CD4-positive, alpha-beta T cell (primary cell): ENCODE measurements at regions not wholly inside any gene's neighbourhood (a gene's known extent, or its start where the extent isn't known, plus 50 kb on each side); places are given as distances from the start of the nearest gene placed in this dataset.

Experiments used
- ATAC-seq: fragments of 200-7000 bp; cut with Tn5 transposase; one replicate; pipeline ENCODE4 v1.10.0; 2022; ENCODE audit warnings: mild to moderate bottlenecking; ENCODE audit not compliant: poor library complexity
- CTCF ChIA-PET: fragments of 350-600 bp; sonication (Branson Sonifier 250); formaldehyde crosslinking; loops from one replicate; lab custom pipeline; 2021; ENCODE audit warnings: antibody characterized with exemption, inconsistent platforms; lab: Charles Lee
- POLR2A ChIA-PET: fragments of 350-600 bp; sonication (Branson Sonifier 250); formaldehyde crosslinking; loops from one replicate; lab custom pipeline; 2021; ENCODE audit warnings: antibody characterized with exemption, inconsistent platforms; lab: Charles Lee
- DNase-seq, 14 experiments: peaks; one replicate each; pipeline ENCODE4 v3.0.0-alpha.2; 2013 to 2020; ENCODE audit warnings: mixed read lengths in 2 of 14
- H3K27ac ChIP-seq, 2 donors: one replicate each; pipeline versions ENCODE4 v1.5.1 to v1.7.0; 2013; ENCODE audit warnings: low read length in 2 of 2, low read depth in 1 of 2, mild to moderate bottlenecking in 1 of 2
- H3K27me3 ChIP-seq, 2 experiments: 1 replicate in 1 of 2; 2 replicates in 1 of 2; pipeline versions ENCODE4 v1.6.1 to v1.7.0; 2013; ENCODE audit warnings: low read length in 2 of 2, control low read depth in 1 of 2, mild to moderate bottlenecking in 1 of 2, moderate library complexity in 1 of 2; ENCODE audit not compliant: insufficient read depth in 2 of 2, control insufficient read depth in 1 of 2
- H3K36me3 ChIP-seq: one replicate; pipeline ENCODE4 v1.6.1; 2013; ENCODE audit warnings: low read length, control low read depth; ENCODE audit not compliant: insufficient read depth
- H3K4me1 ChIP-seq: one replicate; pipeline ENCODE4 v1.6.1; 2013; ENCODE audit warnings: low read length, control low read depth; ENCODE audit not compliant: insufficient read depth
- H3K4me3 ChIP-seq: one replicate; pipeline ENCODE4 v1.5.1; 2013; ENCODE audit warnings: mild to moderate bottlenecking, low read length, moderate library complexity
- H3K9me3 ChIP-seq, 2 experiments: 1 replicate in 1 of 2; 2 replicates in 1 of 2; pipeline versions ENCODE4 v1.6.1 to v1.7.0; 2013; ENCODE audit warnings: low read length in 2 of 2, mild to moderate bottlenecking in 2 of 2, control low read depth in 1 of 2, moderate library complexity in 1 of 2; ENCODE audit not compliant: control insufficient read depth in 1 of 2, insufficient read depth in 1 of 2
- H3K27ac Mint-ChIP-seq: one replicate; pipeline ENCODE4 v1.8.0; 2020; ENCODE audit warnings: mixed read lengths
- H3K27me3 Mint-ChIP-seq: one replicate; pipeline ENCODE4 v1.8.0; 2021; ENCODE audit warnings: mixed read lengths
- H3K36me3 Mint-ChIP-seq: one replicate; pipeline ENCODE4 v1.8.0; 2021; ENCODE audit warnings: low read depth, mixed read lengths
- H3K4me1 Mint-ChIP-seq: one replicate; pipeline ENCODE4 v1.8.0; 2021; ENCODE audit warnings: low read depth, mixed read lengths
- H3K4me3 Mint-ChIP-seq: one replicate; pipeline ENCODE4 v1.8.0; 2020; ENCODE audit warnings: mild to moderate bottlenecking, mixed read lengths
- H3K9me3 Mint-ChIP-seq: one replicate; pipeline ENCODE4 v1.8.0; 2020; ENCODE audit warnings: mixed read lengths
- intact Hi-C, 2 experiments: fragments of 100-400 bp; cut with DNase I in 1 of 2; cut with micrococcal nuclease in 1 of 2; formaldehyde crosslinking; loops; one replicate each; pipeline versions ENCODE4 v1.15.1 to v1.9.0; 2023 to 2025; cut with DNase I, micrococcal nuclease
- TF ChIP-seq, protein P1 (sequence below): fragments of 200-600 bp; IDR thresholded peaks from one replicate; pipeline ENCODE4 v1.8.0; 2022; ENCODE audit warnings: antibody characterized with exemption, mild to moderate bottlenecking

- H3K27ac ChIP-seq, result no peak overlapping the region
- H3K27me3 ChIP-seq, result no peaks in the 10 kb centered on the region
- Mint-ChIP-seq H3K27me3 (peaks cover 13% of the 10 kb centered on the region), H3K27ac (no peak overlapping the region), H3K4me1 (no peaks in the 10 kb centered on the region), H3K36me3 (no peaks in the 10 kb centered on the region), H3K4me3 (no peak overlapping the region), H3K9me3 (no peaks in the 10 kb centered on the region)
- H3K4me3 ChIP-seq, result no peak overlapping the region
- intact Hi-C loops, result no loop called here
- H3K4me1 ChIP-seq, result no peaks in the 10 kb centered on the region
- TF ChIP-seq, protein P1, sequence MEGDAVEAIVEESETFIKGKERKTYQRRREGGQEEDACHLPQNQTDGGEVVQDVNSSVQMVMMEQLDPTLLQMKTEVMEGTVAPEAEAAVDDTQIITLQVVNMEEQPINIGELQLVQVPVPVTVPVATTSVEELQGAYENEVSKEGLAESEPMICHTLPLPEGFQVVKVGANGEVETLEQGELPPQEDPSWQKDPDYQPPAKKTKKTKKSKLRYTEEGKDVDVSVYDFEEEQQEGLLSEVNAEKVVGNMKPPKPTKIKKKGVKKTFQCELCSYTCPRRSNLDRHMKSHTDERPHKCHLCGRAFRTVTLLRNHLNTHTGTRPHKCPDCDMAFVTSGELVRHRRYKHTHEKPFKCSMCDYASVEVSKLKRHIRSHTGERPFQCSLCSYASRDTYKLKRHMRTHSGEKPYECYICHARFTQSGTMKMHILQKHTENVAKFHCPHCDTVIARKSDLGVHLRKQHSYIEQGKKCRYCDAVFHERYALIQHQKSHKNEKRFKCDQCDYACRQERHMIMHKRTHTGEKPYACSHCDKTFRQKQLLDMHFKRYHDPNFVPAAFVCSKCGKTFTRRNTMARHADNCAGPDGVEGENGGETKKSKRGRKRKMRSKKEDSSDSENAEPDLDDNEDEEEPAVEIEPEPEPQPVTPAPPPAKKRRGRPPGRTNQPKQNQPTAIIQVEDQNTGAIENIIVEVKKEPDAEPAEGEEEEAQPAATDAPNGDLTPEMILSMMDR, result no peak
- H3K9me3 ChIP-seq, result no peaks in the 10 kb centered on the region
- H3K36me3 ChIP-seq, result no peaks in the 10 kb centered on the region
- CTCF ChIA-PET, result no interaction called here
- DNase-seq (no peak), ATAC-seq (no peak)
- POLR2A ChIA-PET, result no interaction called here
These were observed 263.1 kb upstream of the CHAC2 start for GRCh38 chr2:53504507-53504906.

DNA sequence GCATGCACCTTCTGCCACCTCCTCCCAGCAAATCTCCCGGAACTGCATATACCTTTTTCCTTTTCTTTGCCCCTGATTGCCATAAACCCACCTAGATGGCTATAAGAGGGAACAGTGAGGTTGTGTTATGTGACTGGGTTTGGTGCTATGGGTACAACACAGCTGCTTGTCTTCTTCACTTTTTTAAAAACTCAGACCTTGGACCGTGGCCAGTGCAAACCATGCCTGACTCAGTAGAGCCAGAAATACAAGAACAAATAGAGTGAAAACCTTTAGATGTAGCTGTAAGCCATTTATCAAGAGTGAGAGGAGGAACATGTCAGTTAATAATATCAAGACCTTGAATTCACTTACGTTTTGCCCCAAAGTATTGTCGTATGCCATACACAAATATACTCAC lies 267.4 kb upstream of the CHAC2 start:
- no peaks in the 10 kb centered on the region for H3K27me3 ChIP-seq
- Mint-ChIP-seq H3K4me1 (no peaks in the 10 kb centered on the region), H3K27me3 (peaks cover 7% of the 10 kb centered on the region), H3K27ac (no peak overlapping the region), H3K9me3 (no peaks in the 10 kb centered on the region), H3K36me3 (no peaks in the 10 kb centered on the region), H3K4me3 (no peak overlapping the region)
- intact Hi-C loops, result no loop called here
- TF ChIP-seq, protein P1, result no peak
- H3K27ac ChIP-seq, result no peak overlapping the region
- no peaks in the 10 kb centered on the region for H3K36me3 ChIP-seq
- no peak for DNase-seq
- no peaks in the 10 kb centered on the region for H3K4me1 ChIP-seq
- H3K4me3 ChIP-seq, result no peak overlapping the region
- no peaks in the 10 kb centered on the region for H3K9me3 ChIP-seq
- ChIA-PET CTCF (no interaction called here), POLR2A (no interaction called here)
- no peak for ATAC-seq

DNA sequence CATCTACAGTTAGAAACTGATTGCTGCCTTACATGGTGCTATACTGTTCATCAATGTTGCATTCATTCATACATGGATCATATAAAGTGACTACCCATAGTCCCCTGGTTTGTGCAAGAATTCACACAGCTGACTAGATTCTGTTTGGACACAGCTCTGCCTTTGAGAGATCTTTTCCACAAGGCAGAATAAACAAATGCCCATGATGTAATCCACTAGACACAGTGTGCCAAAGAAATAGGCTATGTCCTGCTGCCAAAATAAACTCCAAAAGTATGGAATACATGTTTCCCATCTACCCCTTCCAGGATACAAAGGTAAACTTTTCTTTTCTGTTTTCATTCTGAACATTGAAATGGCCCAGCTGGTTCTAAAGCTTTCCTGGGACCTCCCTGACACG lies 269.4 kb upstream of the CHAC2 start:
- Histone ChIP-seq H3K27me3 (no peaks in the 10 kb centered on the region), H3K4me3 (no peak overlapping the region), H3K4me1 (no peaks in the 10 kb centered on the region), H3K9me3 (no peaks in the 10 kb centered on the region), H3K27ac (no peak overlapping the region), H3K36me3 (no peaks in the 10 kb centered on the region)
- Mint-ChIP-seq H3K4me3 (no peak overlapping the region), H3K36me3 (no peaks in the 10 kb centered on the region), H3K4me1 (no peaks in the 10 kb centered on the region), H3K9me3 (no peaks in the 10 kb centered on the region), H3K27me3 (no peaks in the 10 kb centered on the region), H3K27ac (no peak overlapping the region)
- TF ChIP-seq, protein P1, result no peak
- ChIA-PET CTCF (no interaction called here), POLR2A (no interaction called here)
- ATAC-seq (no peak), DNase-seq (no peak)
- intact Hi-C loops, result no loop called here
